NCI-H1092 (cell line): ENCODE measurements at regions not wholly inside any gene's neighbourhood (a gene's known extent, or its start where the extent isn't known, plus 50 kb on each side); places are given as distances from the start of the nearest gene placed in this dataset.
"Not testable (repeated sequence)": the region's sequence is repeated elsewhere in the genome, so short reads cannot be mapped to it uniquely, and the experiment has no call there.

Experiments used
- DNase-seq: peaks from one replicate; lab custom pipeline; 2025; lab: John Stamatoyannopoulos, UW

- DNase-seq, result peak; percentile 85
Measured at GRCh38 chr17:20908313-20909267, 134.2 kb downstream of the USP22 start.

- no peak for DNase-seq
Measured at GRCh38 chr17:20914658-20915057, 128.2 kb downstream of the USP22 start.

GRCh38 chr17:20916383-20916782 is 126.4 kb downstream of the USP22 start:
- DNase-seq, result no peak

- DNase-seq, result not testable (repeated sequence)
Measured at GRCh38 chr17:20917610-20918306, 125.1 kb downstream of the USP22 start.

GRCh38 chr17:20920095-20920814 is 122.6 kb downstream of the USP22 start:
- no peak for DNase-seq

GRCh38 chr17:20920815-20921199 is 122.0 kb downstream of the USP22 start:
- DNase-seq, result no peak

GRCh38 chr17:20922128-20922670 is 120.6 kb downstream of the USP22 start:
- DNase-seq, result no peak

GRCh38 chr17:20924306-20924705 is 118.5 kb downstream of the USP22 start:
- no peak for DNase-seq

GRCh38 chr17:20925091-20925490 is 117.7 kb downstream of the USP22 start:
- DNase-seq, result no peak

- DNase-seq, result no peak
Measured at GRCh38 chr17:20925954-20926353, 116.9 kb downstream of the USP22 start.

- no peak for DNase-seq
Measured at GRCh38 chr17:20926532-20926931, 116.3 kb downstream of the USP22 start.

- no peak for DNase-seq
Measured at GRCh38 chr17:20927308-20927977, 115.4 kb downstream of the USP22 start.

GRCh38 chr17:20929334-20929733 is 113.5 kb downstream of the USP22 start:
- DNase-seq, result no peak

- no peak for DNase-seq
Measured at GRCh38 chr17:20930081-20930760, 112.6 kb downstream of the USP22 start.

GRCh38 chr17:20933040-20933439 is 109.8 kb downstream of the USP22 start:
- not testable (repeated sequence) for DNase-seq

- DNase-seq, result no peak
Measured at GRCh38 chr17:20934288-20934687, 108.5 kb downstream of the USP22 start.

- DNase-seq, result no peak
Measured at GRCh38 chr17:20935740-20936139, 107.1 kb downstream of the USP22 start.

- no peak for DNase-seq
Measured at GRCh38 chr17:20938244-20938643, 104.6 kb downstream of the USP22 start.

- DNase-seq, result no peak
Measured at GRCh38 chr17:20938988-20939615, 103.7 kb downstream of the USP22 start.

GRCh38 chr17:20941872-20942271 is 100.9 kb downstream of the USP22 start:
- DNase-seq, result no peak
